GM18508 (cell line): ENCODE measurements at regions not wholly inside any gene's neighbourhood (a gene's known extent, or its start where the extent isn't known, plus 50 kb on each side); places are given as distances from the start of the nearest gene placed in this dataset.
"Not testable (repeated sequence)": the region's sequence is repeated elsewhere in the genome, so short reads cannot be mapped to it uniquely, and the experiment has no call there.

Experiments used
- ATAC-seq: cut with Tn5 transposase; IDR thresholded peaks from one replicate; pipeline ENCODE4 v1.9.1; 2021; ENCODE audit warnings: moderate number of reproducible peaks; ENCODE audit not compliant: insufficient read depth, unreplicated experiment

- ATAC-seq, result no peak
Measured at GRCh38 chr2:180706694-180707093, 273.7 kb upstream of the UBE2E3 start.

DNA sequence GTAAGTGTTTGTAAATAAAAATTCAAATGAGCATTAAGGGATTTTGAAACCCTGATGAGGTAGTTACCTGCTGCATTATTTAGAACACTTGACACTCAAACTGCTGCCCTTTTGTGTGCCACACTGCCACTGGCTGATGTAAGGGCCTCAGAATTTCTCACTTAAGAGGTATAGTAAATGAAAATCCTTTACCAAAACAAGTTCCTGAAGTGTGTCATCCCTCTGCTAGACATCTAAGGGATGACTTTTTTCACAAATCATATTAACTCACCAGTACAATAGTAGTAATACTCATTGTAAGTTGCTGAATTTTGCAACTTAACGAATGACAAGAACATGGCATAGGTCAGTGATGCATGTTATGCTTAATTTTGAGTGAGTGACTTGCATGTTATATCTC lies 274.9 kb upstream of the UBE2E3 start:
- ATAC-seq, result no peak

DNA sequence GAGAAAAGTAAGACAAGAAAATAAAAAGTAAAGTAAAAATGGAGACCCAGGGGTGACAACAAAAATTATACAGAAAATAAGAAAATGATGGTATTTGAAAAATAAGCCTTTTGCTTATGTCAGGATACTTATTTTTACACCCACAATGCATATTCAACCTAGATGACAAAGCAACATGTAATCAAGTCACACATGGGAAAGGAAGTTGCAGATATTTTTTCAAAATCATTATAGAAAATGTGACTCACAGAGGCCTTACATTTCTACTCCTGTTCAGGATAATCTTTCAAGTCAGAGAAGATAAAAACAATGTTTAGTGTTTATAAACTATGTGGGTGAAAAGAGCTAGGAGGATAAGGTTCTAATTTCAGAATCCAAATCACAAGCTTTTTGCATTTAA lies 275.3 kb upstream of the UBE2E3 start:
- ATAC-seq, result no peak

DNA sequence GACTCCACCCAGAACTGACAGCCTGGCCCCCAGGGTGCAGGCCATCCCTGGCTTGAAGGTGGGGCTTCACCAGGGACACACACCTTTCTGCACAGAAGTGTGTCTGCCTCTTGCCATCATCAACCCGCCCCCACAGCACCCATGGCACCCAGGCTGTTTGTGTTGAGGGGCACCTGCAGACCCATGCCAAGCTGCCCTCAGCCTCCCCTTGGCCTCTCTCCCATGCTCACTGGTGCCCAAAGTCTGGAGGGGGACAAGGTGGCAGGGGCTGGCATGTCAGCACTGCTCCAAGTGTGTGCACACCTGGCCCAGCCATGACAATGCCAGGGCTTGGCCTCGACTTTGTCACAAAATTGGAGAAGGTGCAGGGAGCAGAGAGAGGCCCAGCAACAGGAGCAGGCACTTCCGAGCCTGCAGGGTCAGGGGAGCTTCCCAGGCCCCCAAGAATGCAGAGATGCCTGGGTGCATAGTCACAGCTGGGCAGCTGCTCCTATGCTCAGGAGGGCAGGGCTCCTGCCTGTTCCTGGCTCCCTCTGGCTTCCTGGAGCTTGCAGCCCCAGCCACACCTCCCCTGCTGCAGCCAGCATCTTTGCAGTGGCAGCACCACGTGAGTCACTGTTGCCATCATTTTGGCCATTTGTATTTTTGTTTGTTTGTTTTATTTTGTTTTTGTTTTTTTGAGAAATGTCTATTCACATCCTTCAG lies 280.6 kb upstream of the UBE2E3 start:
- ATAC-seq, result no peak

DNA sequence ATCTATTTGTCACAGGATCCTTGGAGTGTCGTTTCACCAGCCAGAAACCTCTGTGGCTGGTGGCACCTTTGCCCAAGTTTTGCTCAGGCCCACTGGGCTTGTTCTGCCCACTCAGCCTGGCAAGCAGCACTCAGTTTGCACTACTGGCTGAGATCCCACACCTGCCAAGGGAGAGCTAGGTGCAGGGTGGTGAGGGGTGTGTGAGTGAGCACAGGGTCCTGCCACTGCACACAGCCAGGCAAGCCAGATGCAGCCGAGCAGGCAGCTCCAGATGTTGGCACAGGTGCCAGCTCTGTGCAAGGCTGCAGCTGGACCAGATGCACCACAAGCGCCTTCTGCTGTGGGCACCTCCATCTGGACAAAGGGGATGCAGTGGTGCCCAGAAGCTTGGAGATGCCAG lies 281.7 kb upstream of the UBE2E3 start:
- no peak for ATAC-seq

- ATAC-seq, result no peak
Measured at GRCh38 chr2:180695586-180696401, 284.6 kb upstream of the UBE2E3 start.

GRCh38 chr2:180694445-180695421 lies 285.7 kb upstream of the UBE2E3 start:
- ATAC-seq, result no peak

DNA sequence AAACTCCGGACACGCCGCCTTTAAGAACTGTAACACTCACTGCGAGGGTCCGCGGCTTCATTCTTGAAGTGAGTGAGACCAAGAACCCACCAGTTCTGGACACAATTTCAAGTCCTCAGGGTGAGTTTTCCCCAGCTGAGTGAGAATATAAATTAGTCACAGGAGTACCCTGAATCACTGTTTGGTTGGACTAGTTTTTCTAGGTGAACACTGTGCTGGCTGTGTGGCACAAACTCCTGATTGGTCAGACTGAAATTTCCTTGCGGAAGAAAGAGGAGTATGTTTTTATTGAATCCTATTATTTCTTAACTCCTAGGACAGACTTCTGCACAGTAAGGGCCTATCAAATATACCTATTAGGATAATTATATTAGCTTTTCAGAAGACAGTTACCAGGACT lies 288.1 kb upstream of the UBE2E3 start:
- ATAC-seq, result no peak

DNA sequence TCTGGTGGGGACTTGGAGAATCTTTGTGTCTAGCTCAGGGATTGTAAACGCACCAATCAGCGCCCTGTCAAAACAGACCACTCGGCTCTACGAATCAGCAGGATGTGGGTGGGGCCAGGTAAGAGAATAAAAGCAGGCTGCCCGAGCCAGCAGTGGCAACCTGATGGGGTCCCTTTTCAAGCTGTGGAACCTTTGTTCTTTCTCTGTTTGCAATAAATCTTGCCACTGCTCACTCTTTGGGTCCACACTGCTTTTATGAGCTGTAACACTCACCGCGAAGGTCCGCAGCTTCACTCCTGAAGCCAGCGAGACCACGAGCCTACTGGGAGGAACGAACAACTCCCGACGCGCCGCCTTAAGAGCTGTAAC lies 288.6 kb upstream of the UBE2E3 start:
- not testable (repeated sequence) for ATAC-seq

DNA sequence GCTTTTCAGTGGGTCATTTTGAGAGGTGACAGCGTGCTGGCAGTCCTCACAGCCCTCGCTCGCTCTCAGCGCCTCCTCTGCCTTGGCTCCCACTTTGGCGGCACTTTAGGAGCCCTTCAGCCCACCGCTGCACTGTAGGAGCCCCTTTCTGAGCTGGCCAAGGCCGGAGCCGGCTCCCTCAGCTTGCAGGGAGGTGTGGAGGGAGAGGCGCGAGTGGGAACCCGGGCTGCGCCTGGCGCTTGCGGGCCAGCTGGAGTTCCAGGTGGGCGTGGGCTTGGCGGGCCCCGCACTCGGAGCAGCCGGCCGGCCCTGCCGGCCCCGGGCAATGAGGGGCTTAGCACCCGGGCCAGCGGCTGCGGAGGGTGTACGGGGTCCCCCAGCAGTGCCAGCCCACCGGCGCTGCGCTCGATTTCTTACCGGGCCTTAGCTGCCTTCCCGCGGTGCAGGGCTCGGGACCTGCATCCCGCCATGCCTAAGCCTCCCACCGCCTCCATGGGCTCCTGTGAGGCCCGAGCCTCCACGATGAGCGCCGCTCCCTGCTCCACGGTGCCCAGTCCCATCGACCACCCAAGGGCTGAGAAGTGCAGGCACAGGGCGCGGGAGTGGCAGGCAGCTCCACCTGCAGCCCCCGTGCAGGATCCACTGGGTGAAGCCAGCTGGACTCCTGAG lies 289.1 kb upstream of the UBE2E3 start:
- ATAC-seq, result not testable (repeated sequence)

GRCh38 chr2:180690611-180691010 lies 289.8 kb upstream of the UBE2E3 start:
- no peak for ATAC-seq

DNA sequence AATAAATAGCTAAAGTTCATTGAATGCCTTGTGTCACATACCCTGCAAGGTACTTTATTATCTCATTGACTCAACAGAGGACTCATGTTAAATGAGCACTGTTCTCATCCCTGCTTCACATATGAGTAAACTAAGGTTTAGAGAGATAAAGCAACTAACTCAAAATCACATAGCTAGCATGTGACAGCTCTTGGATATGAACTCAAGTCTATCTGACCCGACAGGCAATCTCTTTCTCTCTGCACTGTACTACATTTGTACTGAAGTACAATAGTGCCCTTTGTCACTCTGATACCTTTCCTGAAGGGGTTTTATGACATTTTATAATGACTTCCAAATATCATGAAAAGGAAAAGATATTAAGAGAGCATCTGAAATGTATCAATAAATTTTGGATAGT lies 297.5 kb upstream of the UBE2E3 start:
- ATAC-seq, result no peak

GRCh38 chr2:180679693-180680092 lies 300.7 kb upstream of the UBE2E3 start:
- ATAC-seq, result no peak

DNA sequence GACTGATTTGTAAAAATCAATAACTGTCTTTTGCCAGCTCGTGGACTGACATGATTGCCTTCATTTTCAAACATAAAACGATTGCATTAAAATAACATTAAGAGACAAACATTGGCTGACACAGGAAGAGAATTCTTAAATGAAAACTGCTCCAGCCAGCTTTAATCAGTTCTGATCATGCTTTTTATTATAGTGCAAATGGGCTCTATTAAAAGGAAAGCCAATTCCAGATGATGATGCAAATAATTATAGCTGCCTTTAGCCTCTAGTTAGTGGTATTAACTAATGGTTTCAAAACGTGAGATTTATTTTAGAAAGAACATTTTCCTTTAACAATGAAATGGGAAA lies 301.8 kb upstream of the UBE2E3 start:
- no peak for ATAC-seq

DNA sequence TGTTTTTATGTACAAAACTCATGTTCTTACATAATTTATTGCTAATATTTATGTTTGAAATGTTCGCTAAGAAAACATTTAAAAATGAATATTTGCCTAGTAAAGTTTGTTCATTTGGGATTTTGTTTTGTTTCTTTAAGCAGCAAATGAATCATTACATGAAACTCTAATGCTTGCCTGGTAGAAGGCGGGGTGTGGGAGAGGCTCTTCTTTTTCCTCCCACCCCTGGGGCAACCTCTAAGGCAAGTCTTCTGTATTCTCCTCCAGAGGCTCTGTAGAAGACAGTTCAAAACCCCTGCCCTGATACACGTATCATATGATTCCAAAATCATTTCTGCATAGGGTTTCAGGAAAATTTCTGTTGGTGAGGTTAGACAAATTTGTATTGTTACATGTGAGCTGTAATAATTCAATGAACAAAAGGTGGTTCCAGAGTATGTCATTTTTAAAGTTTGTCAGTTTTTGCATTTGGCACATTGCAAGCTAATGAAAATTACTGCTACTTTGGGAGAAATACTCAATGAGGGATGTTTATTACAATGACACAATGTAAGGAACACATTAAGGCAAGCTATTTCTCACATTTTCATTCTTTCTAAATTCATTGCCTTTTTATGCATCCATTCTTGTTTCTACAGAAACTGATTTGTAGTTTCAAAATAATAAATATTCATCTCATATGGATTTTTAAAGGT lies 302.3 kb upstream of the UBE2E3 start:
- no peak for ATAC-seq

- no peak for ATAC-seq
Measured at GRCh38 chr2:180677200-180677599, 303.2 kb upstream of the UBE2E3 start.

DNA sequence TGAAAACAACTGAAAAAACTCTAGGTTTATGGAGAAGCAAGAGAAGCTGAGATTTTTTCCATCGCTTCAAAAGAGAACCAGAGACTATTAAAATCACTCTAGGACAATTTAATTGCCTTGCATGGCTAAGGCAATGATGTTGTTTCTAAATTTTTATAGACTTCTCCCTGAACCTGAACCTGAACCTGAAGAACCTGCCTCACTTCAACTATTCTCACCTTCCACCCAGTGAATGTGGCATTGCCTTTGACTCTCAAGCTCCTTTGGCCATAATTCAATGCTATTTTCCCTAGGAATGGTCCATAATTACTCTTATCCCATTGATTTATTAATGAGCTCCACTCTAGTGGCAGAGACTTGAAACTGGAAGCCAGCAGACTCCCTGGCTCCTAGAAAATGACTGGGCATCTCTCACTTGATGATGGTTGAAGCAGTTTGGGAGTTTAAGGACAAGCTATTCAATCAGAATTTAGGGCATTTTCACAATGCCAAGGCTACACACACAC lies 303.8 kb upstream of the UBE2E3 start:
- no peak for ATAC-seq

- ATAC-seq, result no peak
Measured at GRCh38 chr2:180675170-180675569, 305.2 kb upstream of the UBE2E3 start.

- ATAC-seq, result no peak
Measured at GRCh38 chr2:180672377-180672776, 308.0 kb upstream of the UBE2E3 start.
